ENCODE measurements at regions not wholly inside any gene's neighbourhood (a gene's known extent, or its start where the extent isn't known, plus 50 kb on each side); places are given as distances from the start of the nearest gene placed in this dataset.

GRCh38 chr2:183371545-183371944 is 247.3 kb downstream of the NUP35 start:
- Mint-ChIP-seq H3K4me1 (ENCODE audit: low read depth) (no peaks in the 10 kb centered on the region), H3K27me3 (no peaks in the 10 kb centered on the region), H3K27ac (no peak overlapping the region), H3K9me3 (peaks cover 17% of the 10 kb centered on the region), H3K4me3 (no peak overlapping the region), H3K36me3 (ENCODE audit: low read depth) (no peaks in the 10 kb centered on the region)

- Mint-ChIP-seq H3K27me3 (no peaks in the 10 kb centered on the region), H3K36me3 (ENCODE audit: low read depth) (no peaks in the 10 kb centered on the region), H3K9me3 (peaks cover 14% of the 10 kb centered on the region), H3K27ac (no peak overlapping the region), H3K4me3 (no peak overlapping the region), H3K4me1 (ENCODE audit: low read depth) (no peaks in the 10 kb centered on the region)
Observed at GRCh38 chr2:183375821-183376220, 251.6 kb downstream of the NUP35 start.

- Mint-ChIP-seq H3K36me3 (ENCODE audit: low read depth) (no peaks in the 10 kb centered on the region), H3K4me3 (no peak overlapping the region), H3K27me3 (no peaks in the 10 kb centered on the region), H3K27ac (no peak overlapping the region), H3K4me1 (ENCODE audit: low read depth) (no peaks in the 10 kb centered on the region), H3K9me3 (peaks cover 19% of the 10 kb centered on the region)
Observed at GRCh38 chr2:183383854-183384253, 259.6 kb downstream of the NUP35 start.

GRCh38 chr2:183389546-183390080 is 265.4 kb downstream of the NUP35 start:
- no peaks in the 10 kb centered on the region for H3K4me1 Mint-ChIP-seq (ENCODE audit: low read depth)

GRCh38 chr2:183390109-183390508 is 265.9 kb downstream of the NUP35 start:
- Mint-ChIP-seq H3K4me1 (ENCODE audit: low read depth) (no peaks in the 10 kb centered on the region), H3K4me3 (no peak overlapping the region), H3K9me3 (peaks cover 46% of the 10 kb centered on the region), H3K27me3 (no peaks in the 10 kb centered on the region), H3K36me3 (ENCODE audit: low read depth) (no peaks in the 10 kb centered on the region), H3K27ac (no peak overlapping the region)

More at GRCh38 chr2:183389546-183390080, 265.4 kb downstream of the NUP35 start:
- no peaks in the 10 kb centered on the region for H3K27me3 Mint-ChIP-seq
- peaks cover 41% of the 10 kb centered on the region for H3K9me3 Mint-ChIP-seq
- H3K27ac Mint-ChIP-seq: no peak overlapping the region
- no peaks in the 10 kb centered on the region for H3K36me3 Mint-ChIP-seq (ENCODE audit: low read depth)
- no peak overlapping the region for H3K4me3 Mint-ChIP-seq

GRCh38 chr2:183404392-183404791 is 280.1 kb downstream of the NUP35 start:
- Mint-ChIP-seq H3K4me1 (ENCODE audit: low read depth) (no peaks in the 10 kb centered on the region), H3K36me3 (ENCODE audit: low read depth) (no peaks in the 10 kb centered on the region), H3K27me3 (no peaks in the 10 kb centered on the region), H3K27ac (no peak overlapping the region), H3K4me3 (no peak overlapping the region), H3K9me3 (peaks cover 11% of the 10 kb centered on the region)

- Mint-ChIP-seq H3K27ac (no peak overlapping the region), H3K4me3 (no peak overlapping the region), H3K36me3 (ENCODE audit: low read depth) (no peaks in the 10 kb centered on the region), H3K9me3 (peaks cover 14% of the 10 kb centered on the region), H3K27me3 (no peaks in the 10 kb centered on the region), H3K4me1 (ENCODE audit: low read depth) (no peaks in the 10 kb centered on the region)
Observed at GRCh38 chr2:183408562-183408961, 284.3 kb downstream of the NUP35 start.

GRCh38 chr2:183409662-183410061 is 285.4 kb downstream of the NUP35 start:
- H3K9me3 Mint-ChIP-seq: peaks cover 7% of the 10 kb centered on the region
- no peaks in the 10 kb centered on the region for H3K4me1 Mint-ChIP-seq (ENCODE audit: low read depth)
- no peaks in the 10 kb centered on the region for H3K27me3 Mint-ChIP-seq
- H3K36me3 Mint-ChIP-seq (ENCODE audit: low read depth): no peaks in the 10 kb centered on the region
- H3K4me3 Mint-ChIP-seq: no peak overlapping the region
- H3K27ac Mint-ChIP-seq: no peak overlapping the region

GRCh38 chr2:183416753-183417152 is 292.5 kb downstream of the NUP35 start:
- Mint-ChIP-seq H3K27ac (no peak overlapping the region), H3K4me3 (no peak overlapping the region), H3K36me3 (ENCODE audit: low read depth) (no peaks in the 10 kb centered on the region), H3K4me1 (ENCODE audit: low read depth) (no peaks in the 10 kb centered on the region), H3K27me3 (no peaks in the 10 kb centered on the region), H3K9me3 (peaks cover 4% of the 10 kb centered on the region)

GRCh38 chr2:183426825-183427224 is 302.6 kb downstream of the NUP35 start:
- Mint-ChIP-seq H3K4me3 (no peak overlapping the region), H3K27ac (no peak overlapping the region), H3K9me3 (peaks cover 25% of the 10 kb centered on the region), H3K4me1 (ENCODE audit: low read depth) (no peaks in the 10 kb centered on the region), H3K36me3 (ENCODE audit: low read depth) (peaks cover 4% of the 10 kb centered on the region), H3K27me3 (no peaks in the 10 kb centered on the region)

- Mint-ChIP-seq H3K4me3 (no peak overlapping the region), H3K4me1 (ENCODE audit: low read depth) (no peaks in the 10 kb centered on the region), H3K9me3 (peaks cover 18% of the 10 kb centered on the region), H3K36me3 (ENCODE audit: low read depth) (peaks cover 4% of the 10 kb centered on the region), H3K27me3 (no peaks in the 10 kb centered on the region), H3K27ac (no peak overlapping the region)
Observed at GRCh38 chr2:183427558-183427957, 303.3 kb downstream of the NUP35 start.

GRCh38 chr2:183428881-183429280 is 304.6 kb downstream of the NUP35 start:
- Mint-ChIP-seq H3K36me3 (ENCODE audit: low read depth) (peaks cover 4% of the 10 kb centered on the region), H3K4me3 (no peak overlapping the region), H3K27ac (no peak overlapping the region), H3K4me1 (ENCODE audit: low read depth) (no peaks in the 10 kb centered on the region), H3K27me3 (no peaks in the 10 kb centered on the region), H3K9me3 (peaks cover 18% of the 10 kb centered on the region)

- Mint-ChIP-seq H3K4me1 (ENCODE audit: low read depth) (no peaks in the 10 kb centered on the region), H3K27ac (no peak overlapping the region), H3K4me3 (no peak overlapping the region), H3K36me3 (ENCODE audit: low read depth) (no peaks in the 10 kb centered on the region), H3K9me3 (peaks cover 4% of the 10 kb centered on the region), H3K27me3 (no peaks in the 10 kb centered on the region)
Observed at GRCh38 chr2:183438541-183438940, 314.3 kb downstream of the NUP35 start.

- Mint-ChIP-seq H3K4me1 (ENCODE audit: low read depth) (no peaks in the 10 kb centered on the region), H3K4me3 (no peak overlapping the region), H3K36me3 (ENCODE audit: low read depth) (no peaks in the 10 kb centered on the region), H3K27me3 (no peaks in the 10 kb centered on the region), H3K9me3 (peaks cover 6% of the 10 kb centered on the region), H3K27ac (no peak overlapping the region)
Observed at GRCh38 chr2:183455056-183455455, 330.8 kb downstream of the NUP35 start.

- Mint-ChIP-seq H3K27ac (no peak overlapping the region), H3K4me1 (ENCODE audit: low read depth) (no peaks in the 10 kb centered on the region), H3K4me3 (no peak overlapping the region), H3K27me3 (no peaks in the 10 kb centered on the region), H3K9me3 (peaks cover 6% of the 10 kb centered on the region), H3K36me3 (ENCODE audit: low read depth) (no peaks in the 10 kb centered on the region)
Observed at GRCh38 chr2:183456177-183456576, 331.9 kb downstream of the NUP35 start.

- peaks cover 17% of the 10 kb centered on the region for H3K9me3 Mint-ChIP-seq
- H3K4me1 Mint-ChIP-seq (ENCODE audit: low read depth): no peaks in the 10 kb centered on the region
- H3K36me3 Mint-ChIP-seq (ENCODE audit: low read depth): no peaks in the 10 kb centered on the region
- no peak overlapping the region for H3K4me3 Mint-ChIP-seq
- H3K27ac Mint-ChIP-seq: no peak overlapping the region
- H3K27me3 Mint-ChIP-seq: no peaks in the 10 kb centered on the region
Observed at GRCh38 chr2:183458460-183458859, 334.2 kb downstream of the NUP35 start.

All from stimulated activated naive CD8-positive, alpha-beta T cell treated with anti-CD3 and anti-CD28 coated beads, Interleukin-15, Interleukin-2, amounts not matched to agents 100 ng/mL and 50 ng/mL, for 24 hours (primary cell).